Neural cell (in vitro differentiated cells): ENCODE measurements at regions not wholly inside any gene's neighbourhood (a gene's known extent, or its start where the extent isn't known, plus 50 kb on each side); places are given as distances from the start of the nearest gene placed in this dataset.

Source experiments
- H2AFZ ChIP-seq: fragments of 200-600, 300-800 bp; sonication (generic), shearing (Covaris generic); 2 replicates; pipeline ENCODE4 v1.6.0; 2014; ENCODE audit warnings: low read depth, mild to moderate bottlenecking, antibody characterized with exemption, low read length, moderate library complexity
- H3F3A ChIP-seq: fragments of 200-600 bp; shearing (Covaris generic); 2 replicates; pipeline ENCODE4 v1.6.1; 2016; ENCODE audit warnings: mild to moderate bottlenecking, moderate library complexity, mixed read lengths, antibody characterized with exemption, low read length; ENCODE audit not compliant: insufficient read depth, poor library complexity, severe bottlenecking
- H3K27ac ChIP-seq: fragments of 200-600, 300-800 bp; sonication (generic), shearing (Covaris generic); 2 replicates; pipeline ENCODE4 v1.5.1; 2014; ENCODE audit warnings: mild to moderate bottlenecking, low read length, moderate library complexity
- H3K27me3 ChIP-seq: fragments of 300-800, 200-600 bp; sonication (generic), shearing (Covaris generic); 2 replicates; pipeline ENCODE4 v1.6.0; 2014; ENCODE audit warnings: mild to moderate bottlenecking, low read depth, low read length, moderate library complexity; ENCODE audit not compliant: insufficient read depth
- H3K36me3 ChIP-seq: fragments of 300-800, 200-600 bp; sonication (generic), shearing (Covaris generic); 2 replicates; pipeline ENCODE4 v1.5.1; 2014; ENCODE audit warnings: mild to moderate bottlenecking, antibody characterized with exemption, low read length, moderate library complexity; ENCODE audit not compliant: insufficient read depth
- H3K4me2 ChIP-seq: fragments of 300-800, 200-600 bp; sonication (generic), shearing (Covaris generic); 2 replicates; pipeline ENCODE4 v1.6.0; 2014; ENCODE audit warnings: mild to moderate bottlenecking, low read length
- H3K4me3 ChIP-seq: fragments of 300-800, 200-600 bp; sonication (generic), shearing (Covaris generic); 2 replicates; pipeline ENCODE4 v1.5.1; 2014; ENCODE audit warnings: mild to moderate bottlenecking, low read length, moderate library complexity
- H3K79me2 ChIP-seq: fragments of 200-600 bp; shearing (Covaris generic); replicated peaks from 2 replicates; pipeline ENCODE4 v1.6.0; 2014; ENCODE audit warnings: mild to moderate bottlenecking, low read length, moderate library complexity; ENCODE audit not compliant: insufficient read depth
- H3K9ac ChIP-seq: fragments of 300-800, 200-600 bp; sonication (generic), shearing (Covaris generic); 2 replicates; pipeline ENCODE4 v1.6.1; 2016; ENCODE audit warnings: mild to moderate bottlenecking, low read length, mixed read lengths
- H3K9me2 ChIP-seq: fragments of 200-600 bp; shearing (Covaris generic); 2 replicates; pipeline ENCODE4 v1.6.1; 2016; ENCODE audit warnings: mild to moderate bottlenecking, low read length, mixed read lengths; ENCODE audit not compliant: insufficient read depth
- H3K9me3 ChIP-seq: fragments of 200-600, 300-800 bp; sonication (generic), shearing (Covaris generic); 2 replicates; pipeline ENCODE4 v1.6.1; 2016; ENCODE audit warnings: mild to moderate bottlenecking, mixed run types, low read length, moderate library complexity, mixed read lengths
- H4K20me1 ChIP-seq: fragments of 200-600 bp; shearing (Covaris generic); 2 replicates; pipeline ENCODE4 v1.6.1; 2016; ENCODE audit warnings: mild to moderate bottlenecking, mixed run types; ENCODE audit not compliant: insufficient read depth
- CTCF ChIP-seq: fragments of 450-650 bp; IDR thresholded peaks from 2 replicates; pipeline ENCODE4 v1.5.1; 2014; ENCODE audit warnings: antibody characterized with exemption, mild to moderate bottlenecking, moderate library complexity; ENCODE audit not compliant: poor library complexity, severe bottlenecking
- EP300 ChIP-seq: fragments of 450-650 bp; conservative IDR thresholded peaks from 2 replicates; pipeline ENCODE4 v1.6.1; 2014; ENCODE audit warnings: antibody characterized with exemption, mild to moderate bottlenecking, moderate library complexity; ENCODE audit not compliant: poor library complexity, severe bottlenecking
- EZH2 ChIP-seq: fragments of 200-600, 300-800 bp; shearing (Covaris generic), sonication (generic); IDR thresholded peaks from 2 replicates; pipeline ENCODE4 v1.6.1; 2014; ENCODE audit warnings: antibody characterized with exemption, low read length, borderline replicate concordance, mild to moderate bottlenecking; ENCODE audit not compliant: insufficient read depth, poor library complexity, severe bottlenecking
- MXI1 ChIP-seq: fragments of 450-650 bp; conservative IDR thresholded peaks from 2 replicates; pipeline ENCODE4 v1.6.1; 2014; ENCODE audit warnings: antibody characterized with exemption, mild to moderate bottlenecking; ENCODE audit not compliant: poor library complexity, severe bottlenecking
- POLR2AphosphoS5 ChIP-seq: IDR thresholded peaks from 2 replicates; pipeline ENCODE4 v1.6.1; 2012
- RAD21 ChIP-seq: fragments of 450-650 bp; conservative IDR thresholded peaks from 2 replicates; pipeline ENCODE4 v1.6.1; 2014; ENCODE audit warnings: antibody characterized with exemption, mild to moderate bottlenecking, moderate library complexity
- REST ChIP-seq: IDR thresholded peaks from 2 replicates; pipeline ENCODE4 v1.6.1; 2012; ENCODE audit warnings: borderline replicate concordance
- SMC3 ChIP-seq: fragments of 450-650 bp; conservative IDR thresholded peaks from 2 replicates; pipeline ENCODE4 v1.6.1; 2014; ENCODE audit warnings: antibody characterized with exemption, mild to moderate bottlenecking, moderate library complexity; ENCODE audit not compliant: poor library complexity
- TAF1 ChIP-seq: IDR thresholded peaks from 2 replicates; pipeline ENCODE4 v1.6.1; 2012; ENCODE audit warnings: low read depth

- H3K27ac ChIP-seq = no peak overlapping the region
- no peak overlapping the region for H3K4me2 ChIP-seq
- no peaks in the 10 kb centered on the region for H3K9me3 ChIP-seq
- no peak overlapping the region for H3K4me3 ChIP-seq
- no peak overlapping the region for H2AFZ ChIP-seq
- no peaks in the 10 kb centered on the region for H4K20me1 ChIP-seq
- H3K9ac ChIP-seq = no peak overlapping the region
- no peaks in the 10 kb centered on the region for H3K27me3 ChIP-seq
- TF ChIP-seq MXI1 (no peak), SMC3 (no peak), REST (no peak), TAF1 (no peak), POLR2AphosphoS5 (no peak), RAD21 (no peak), CTCF (no peak), EZH2 (no peak), EP300 (no peak)
- no peaks in the 10 kb centered on the region for H3K36me3 ChIP-seq
- no peaks in the 10 kb centered on the region for H3F3A ChIP-seq
- peaks cover 3% of the 10 kb centered on the region for H3K9me2 ChIP-seq
- no peaks in the 10 kb centered on the region for H3K79me2 ChIP-seq
Measured at GRCh38 chr5:15031180-15031579, 159.6 kb upstream of the ANKH start.

GRCh38 chr5:15027764-15028163 is 156.2 kb upstream of the ANKH start:
- no peaks in the 10 kb centered on the region for H3F3A ChIP-seq
- H3K27me3 ChIP-seq = no peaks in the 10 kb centered on the region
- H3K27ac ChIP-seq = no peak overlapping the region
- H3K4me2 ChIP-seq = no peak overlapping the region
- no peaks in the 10 kb centered on the region for H4K20me1 ChIP-seq
- no peak overlapping the region for H2AFZ ChIP-seq
- no peaks in the 10 kb centered on the region for H3K9me3 ChIP-seq
- H3K9me2 ChIP-seq = peaks cover 3% of the 10 kb centered on the region
- no peak overlapping the region for H3K9ac ChIP-seq
- TF ChIP-seq MXI1 (no peak), EP300 (no peak)
- H3K36me3 ChIP-seq = no peaks in the 10 kb centered on the region
- no peak overlapping the region for H3K4me3 ChIP-seq
- no peaks in the 10 kb centered on the region for H3K79me2 ChIP-seq

- no peaks in the 10 kb centered on the region for H3K36me3 ChIP-seq
- no peaks in the 10 kb centered on the region for H3F3A ChIP-seq
- no peak overlapping the region for H3K27ac ChIP-seq
- no peak overlapping the region for H2AFZ ChIP-seq
- H3K79me2 ChIP-seq = no peaks in the 10 kb centered on the region
- H4K20me1 ChIP-seq = no peaks in the 10 kb centered on the region
- no peaks in the 10 kb centered on the region for H3K9me3 ChIP-seq
- no peaks in the 10 kb centered on the region for H3K27me3 ChIP-seq
- H3K9me2 ChIP-seq = no peaks in the 10 kb centered on the region
- H3K4me2 ChIP-seq = no peak overlapping the region
- no peak overlapping the region for H3K9ac ChIP-seq
- TF ChIP-seq EZH2 = no peak
- H3K4me3 ChIP-seq = no peak overlapping the region
Measured at GRCh38 chr5:15026944-15027343, 155.4 kb upstream of the ANKH start.
